GM10266 (cell line): ENCODE measurements at regions not wholly inside any gene's neighbourhood (a gene's known extent, or its start where the extent isn't known, plus 50 kb on each side); places are given as distances from the start of the nearest gene placed in this dataset.

ENCODE experiments used
- DNase-seq: peaks from one replicate; pipeline ENCODE4 v3.0.0; 2012; ENCODE audit errors: extremely low spot score
- TF ChIP-seq, protein P1 (sequence below): IDR thresholded peaks from 2 replicates; pipeline ENCODE4 v1.5.1; 2012; ENCODE audit warnings: mild to moderate bottlenecking, low read depth; ENCODE audit not compliant: control insufficient read depth, insufficient read depth; ENCODE audit errors: missing control alignments

DNA sequence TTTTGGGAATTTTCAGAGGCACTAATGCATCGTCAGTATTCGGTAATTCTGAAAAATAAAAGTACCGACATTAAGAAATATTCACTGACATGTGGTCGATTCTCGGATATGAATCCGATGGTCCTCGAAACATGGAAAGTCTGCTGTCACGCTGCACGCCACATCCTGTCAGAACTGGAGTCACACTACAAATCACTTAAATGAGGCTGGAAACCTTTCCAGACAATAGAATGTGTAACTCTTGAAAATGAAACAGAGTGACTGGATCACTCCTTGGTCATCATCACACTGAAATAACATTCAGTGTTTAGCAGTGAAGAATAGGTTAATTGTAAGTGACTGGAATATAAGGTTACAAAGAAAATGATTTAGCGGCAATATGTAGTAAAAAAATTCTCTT is 620.1 kb upstream of the ADAMTS5 start:
- TF ChIP-seq, protein P1, sequence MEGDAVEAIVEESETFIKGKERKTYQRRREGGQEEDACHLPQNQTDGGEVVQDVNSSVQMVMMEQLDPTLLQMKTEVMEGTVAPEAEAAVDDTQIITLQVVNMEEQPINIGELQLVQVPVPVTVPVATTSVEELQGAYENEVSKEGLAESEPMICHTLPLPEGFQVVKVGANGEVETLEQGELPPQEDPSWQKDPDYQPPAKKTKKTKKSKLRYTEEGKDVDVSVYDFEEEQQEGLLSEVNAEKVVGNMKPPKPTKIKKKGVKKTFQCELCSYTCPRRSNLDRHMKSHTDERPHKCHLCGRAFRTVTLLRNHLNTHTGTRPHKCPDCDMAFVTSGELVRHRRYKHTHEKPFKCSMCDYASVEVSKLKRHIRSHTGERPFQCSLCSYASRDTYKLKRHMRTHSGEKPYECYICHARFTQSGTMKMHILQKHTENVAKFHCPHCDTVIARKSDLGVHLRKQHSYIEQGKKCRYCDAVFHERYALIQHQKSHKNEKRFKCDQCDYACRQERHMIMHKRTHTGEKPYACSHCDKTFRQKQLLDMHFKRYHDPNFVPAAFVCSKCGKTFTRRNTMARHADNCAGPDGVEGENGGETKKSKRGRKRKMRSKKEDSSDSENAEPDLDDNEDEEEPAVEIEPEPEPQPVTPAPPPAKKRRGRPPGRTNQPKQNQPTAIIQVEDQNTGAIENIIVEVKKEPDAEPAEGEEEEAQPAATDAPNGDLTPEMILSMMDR: no peak
- DNase-seq: no peak

- no peak for DNase-seq
- TF ChIP-seq, protein P1: no peak
Measured at GRCh38 chr21:27586326-27586725, 619.4 kb upstream of the ADAMTS5 start.

GRCh38 chr21:27584256-27584655 is 617.4 kb upstream of the ADAMTS5 start:
- DNase-seq: no peak
- TF ChIP-seq, protein P1: no peak

DNA sequence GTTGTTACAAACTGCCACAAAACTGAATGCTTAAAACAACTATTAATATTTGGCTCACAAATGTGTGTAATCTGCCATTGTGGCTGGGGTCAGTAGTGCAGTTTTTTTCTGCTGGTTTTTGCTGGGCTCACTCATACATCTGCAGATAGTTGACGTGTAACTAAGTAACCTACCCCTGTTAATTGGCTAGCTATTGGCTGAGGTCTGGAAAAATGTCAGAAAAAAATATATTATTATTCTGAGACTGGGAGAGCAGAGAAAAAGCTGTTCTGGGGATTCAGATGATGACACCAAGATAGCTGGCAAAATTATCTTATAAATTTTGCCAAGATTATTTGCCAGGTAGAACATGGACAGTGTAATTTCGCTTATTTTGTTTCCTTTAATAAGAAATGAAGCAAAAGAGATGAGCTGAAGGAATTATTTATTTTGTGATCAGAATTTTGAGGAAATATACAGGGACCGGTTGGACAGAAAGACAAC is 616.1 kb upstream of the ADAMTS5 start:
- DNase-seq: no peak
- TF ChIP-seq, protein P1: no peak

DNA sequence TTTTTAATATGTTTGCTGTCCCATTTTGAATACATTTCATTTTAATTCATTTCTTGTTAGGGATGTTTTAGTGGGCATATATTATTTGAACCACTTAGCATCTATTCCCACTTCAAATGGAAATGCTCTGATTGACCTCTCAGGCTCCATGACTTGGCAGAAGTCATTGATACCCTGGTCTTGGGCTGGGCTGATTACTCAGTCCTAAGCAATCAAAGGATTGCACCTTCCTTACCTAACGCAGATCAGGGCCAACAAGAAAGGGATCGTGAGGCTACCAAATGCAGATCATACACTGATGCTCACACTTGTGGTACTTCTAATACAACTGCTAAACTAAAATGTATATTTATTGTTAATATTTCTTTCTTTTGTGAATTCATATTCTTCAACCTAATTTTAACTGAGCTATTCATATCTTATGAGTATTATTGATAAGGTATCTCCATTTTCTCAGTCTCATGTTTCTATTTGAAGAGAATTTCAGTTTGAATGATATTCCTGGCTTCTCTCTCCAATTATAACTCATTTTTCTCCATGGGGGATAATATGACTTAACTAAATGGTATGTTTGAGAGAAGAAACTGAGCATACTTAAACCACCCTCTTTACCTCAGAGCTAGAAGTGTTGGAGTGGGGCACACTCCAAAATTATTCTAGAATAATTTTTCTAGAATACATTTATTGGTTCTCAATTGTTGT is 615.5 kb upstream of the ADAMTS5 start:
- DNase-seq: no peak
- TF ChIP-seq, protein P1: no peak

DNA sequence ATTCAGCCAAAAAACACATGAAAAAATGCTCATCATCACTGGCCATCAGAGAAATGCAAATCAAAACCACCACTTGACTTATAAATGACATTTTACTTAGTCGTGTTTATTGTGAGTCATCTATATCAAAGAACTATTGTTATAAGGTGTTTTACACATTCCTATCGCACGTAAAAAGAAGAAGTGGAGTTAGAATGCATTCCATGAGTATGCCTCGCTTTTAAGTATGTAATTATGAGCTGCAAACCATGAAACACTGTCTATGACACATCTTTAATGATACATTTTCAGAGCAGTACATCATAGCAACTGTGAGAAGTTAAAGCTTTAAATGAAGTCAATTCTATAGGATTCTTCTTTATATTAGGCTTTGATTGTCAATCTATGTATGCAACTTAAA is 614.3 kb upstream of the ADAMTS5 start:
- no peak for DNase-seq
- TF ChIP-seq, protein P1: no peak

DNA sequence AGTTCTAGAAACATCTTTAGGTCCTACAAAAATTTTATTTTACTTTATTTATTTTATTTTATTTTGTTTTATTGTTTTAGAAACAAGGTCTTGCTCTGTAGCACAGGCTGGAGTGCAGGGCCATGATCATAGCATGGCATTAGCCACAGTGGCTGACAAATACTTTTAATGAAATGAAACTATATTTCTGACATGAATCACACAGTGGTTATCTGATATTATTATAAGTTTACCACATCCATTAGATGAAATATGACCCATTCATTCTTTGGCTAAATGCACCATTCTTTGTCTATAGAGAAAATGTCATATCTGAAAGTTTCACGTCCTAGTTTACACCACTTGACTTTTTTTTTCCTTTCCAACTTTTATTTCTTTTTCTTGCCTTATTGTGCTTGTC is 613.4 kb upstream of the ADAMTS5 start:
- no peak for DNase-seq
- TF ChIP-seq, protein P1: no peak
